HG03378 (cell line): ENCODE measurements at regions not wholly inside any gene's neighbourhood (a gene's known extent, or its start where the extent isn't known, plus 50 kb on each side); places are given as distances from the start of the nearest gene placed in this dataset.

Experiments
- ATAC-seq: cut with Tn5 transposase; IDR thresholded peaks from one replicate; pipeline ENCODE4 v1.9.1; 2021; ENCODE audit warnings: mild to moderate bottlenecking, moderate library complexity; ENCODE audit not compliant: unreplicated experiment

- no peak for ATAC-seq
Measured at GRCh38 chr4:3818371-3818770, 52.2 kb downstream of the ADRA2C start.

GRCh38 chr4:3819210-3819919 is 53.2 kb downstream of the ADRA2C start:
- no peak for ATAC-seq

GRCh38 chr4:3820016-3820805 is 54.0 kb downstream of the ADRA2C start:
- ATAC-seq: no peak

- ATAC-seq: no peak
Measured at GRCh38 chr4:3820806-3821579, 54.8 kb downstream of the ADRA2C start.

GRCh38 chr4:3821580-3822229 is 55.5 kb downstream of the ADRA2C start:
- ATAC-seq: no peak

GRCh38 chr4:3822230-3822947 is 56.2 kb downstream of the ADRA2C start:
- no peak for ATAC-seq

- no peak for ATAC-seq
Measured at GRCh38 chr4:3823496-3824341, 57.5 kb downstream of the ADRA2C start.

GRCh38 chr4:3824521-3825270 is 58.5 kb downstream of the ADRA2C start:
- ATAC-seq: no peak

- ATAC-seq: no peak
Measured at GRCh38 chr4:3825530-3825929, 59.3 kb downstream of the ADRA2C start.

- no peak for ATAC-seq
Measured at GRCh38 chr4:3826247-3827172, 60.3 kb downstream of the ADRA2C start.

GRCh38 chr4:3827616-3828492 is 61.7 kb downstream of the ADRA2C start:
- no peak for ATAC-seq

GRCh38 chr4:3828546-3828945 is 62.4 kb downstream of the ADRA2C start:
- ATAC-seq: no peak

GRCh38 chr4:3829211-3829955 is 63.2 kb downstream of the ADRA2C start:
- ATAC-seq: no peak

GRCh38 chr4:3829956-3830773 is 64.0 kb downstream of the ADRA2C start:
- ATAC-seq: no peak
